ENCODE measurements at regions not wholly inside any gene's neighbourhood (a gene's known extent, or its start where the extent isn't known, plus 50 kb on each side); places are given as distances from the start of the nearest gene placed in this dataset.

DNA sequence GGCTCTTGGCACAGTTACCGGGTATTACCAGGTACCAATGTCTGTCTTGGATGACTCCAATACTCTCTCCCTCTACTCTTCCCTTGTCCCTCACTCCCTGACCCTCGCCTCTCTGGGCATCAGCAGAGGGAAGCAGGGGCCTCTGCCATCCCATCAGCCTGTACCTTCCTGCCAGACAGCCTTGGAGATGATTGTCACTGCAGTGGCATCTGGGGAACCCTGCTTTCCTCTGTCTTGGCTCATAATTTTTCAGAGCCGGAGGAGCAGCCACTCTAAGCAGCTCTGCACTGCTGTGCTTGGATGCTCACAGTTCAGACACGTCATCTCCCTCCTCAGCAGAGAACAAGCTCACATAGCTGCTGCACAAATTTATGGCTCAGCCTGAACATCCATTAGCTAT lies 274.1 kb downstream of the SMARCA2 start:
- TF ChIP-seq, protein P1, sequence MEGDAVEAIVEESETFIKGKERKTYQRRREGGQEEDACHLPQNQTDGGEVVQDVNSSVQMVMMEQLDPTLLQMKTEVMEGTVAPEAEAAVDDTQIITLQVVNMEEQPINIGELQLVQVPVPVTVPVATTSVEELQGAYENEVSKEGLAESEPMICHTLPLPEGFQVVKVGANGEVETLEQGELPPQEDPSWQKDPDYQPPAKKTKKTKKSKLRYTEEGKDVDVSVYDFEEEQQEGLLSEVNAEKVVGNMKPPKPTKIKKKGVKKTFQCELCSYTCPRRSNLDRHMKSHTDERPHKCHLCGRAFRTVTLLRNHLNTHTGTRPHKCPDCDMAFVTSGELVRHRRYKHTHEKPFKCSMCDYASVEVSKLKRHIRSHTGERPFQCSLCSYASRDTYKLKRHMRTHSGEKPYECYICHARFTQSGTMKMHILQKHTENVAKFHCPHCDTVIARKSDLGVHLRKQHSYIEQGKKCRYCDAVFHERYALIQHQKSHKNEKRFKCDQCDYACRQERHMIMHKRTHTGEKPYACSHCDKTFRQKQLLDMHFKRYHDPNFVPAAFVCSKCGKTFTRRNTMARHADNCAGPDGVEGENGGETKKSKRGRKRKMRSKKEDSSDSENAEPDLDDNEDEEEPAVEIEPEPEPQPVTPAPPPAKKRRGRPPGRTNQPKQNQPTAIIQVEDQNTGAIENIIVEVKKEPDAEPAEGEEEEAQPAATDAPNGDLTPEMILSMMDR (IDR thresholded peaks at IDR 0.05; ENCODE audit: extremely low read depth in 1 of 2, insufficient read depth in 1 of 2, low read depth in 1 of 2, low read length in 2 of 2): no peak
- no peak for TF ChIP-seq POLR2AphosphoS5 (IDR thresholded peaks at IDR 0.05; ENCODE audit: insufficient read depth, low read depth, low read length)
- no peak for TF ChIP-seq EZH2 (IDR thresholded peaks at IDR 0.05; ENCODE audit: borderline replicate concordance, low read depth, low read length, severe bottlenecking)
- TF ChIP-seq, protein P2, sequence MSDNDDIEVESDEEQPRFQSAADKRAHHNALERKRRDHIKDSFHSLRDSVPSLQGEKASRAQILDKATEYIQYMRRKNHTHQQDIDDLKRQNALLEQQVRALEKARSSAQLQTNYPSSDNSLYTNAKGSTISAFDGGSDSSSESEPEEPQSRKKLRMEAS (IDR thresholded peaks at IDR 0.05; ENCODE audit: insufficient read depth, insufficient read length): no peak
- TF ChIP-seq GATA2 (IDR thresholded peaks at IDR 0.05; ENCODE audit: insufficient read depth, insufficient read length, low read depth, low read length): no peak
